PC-3 (cell line): ENCODE measurements at regions not wholly inside any gene's neighbourhood (a gene's known extent, or its start where the extent isn't known, plus 50 kb on each side); places are given as distances from the start of the nearest gene placed in this dataset.

Source experiments
- ATAC-seq: fragments of 200-7000 bp; cut with Tn5 transposase; 2 replicates; pipeline ENCODE4 v1.9.1; 2020; ENCODE audit warnings: mild to moderate bottlenecking, moderate library complexity
- BruUV-seq: library from RNA; stranded (reverse); fragments of 400-500 nt; replicated peaks from 2 replicates; lab custom pipeline; 2021; lab: Mats Ljungman, UMichigan
- CTCF ChIA-PET: fragments of 300-600 bp; sonication (Branson Sonifier 250); formaldehyde crosslinking; loops from one replicate; lab custom pipeline; 2022; ENCODE audit warnings: antibody characterized with exemption; lab: Charles Lee
- POLR2A ChIA-PET: fragments of 300-600 bp; sonication (Branson Sonifier 250); formaldehyde crosslinking; loops from one replicate; lab custom pipeline; 2022; ENCODE audit warnings: antibody characterized with exemption; ENCODE audit not compliant: unreplicated experiment; lab: Charles Lee
- DNase-seq: peaks from one replicate; pipeline ENCODE4 v3.0.0-alpha.2; 2015
- H2AFZ ChIP-seq: fragments of 300-600 bp; sonication (generic); 2 replicates; pipeline ENCODE4 v1.6.0; 2016; ENCODE audit warnings: antibody characterized with exemption, low read length
- H3F3A ChIP-seq: fragments of 300-600 bp; sonication (generic); one replicate; pipeline ENCODE4 v1.6.0; 2017; ENCODE audit warnings: antibody characterized with exemption, low read length, control low read depth, mild to moderate bottlenecking; ENCODE audit not compliant: unreplicated experiment
- H3K27ac ChIP-seq: fragments of 300-600 bp; sonication (generic); 2 replicates; pipeline ENCODE4 v1.5.1; 2016; ENCODE audit warnings: mild to moderate bottlenecking, low read length
- H3K27me3 ChIP-seq: fragments of 300-600 bp; sonication (generic); 2 replicates; pipeline ENCODE4 v1.6.1; 2016; ENCODE audit warnings: low read length, mixed read lengths
- H3K36me3 ChIP-seq: fragments of 300-600 bp; sonication (generic); 2 replicates; pipeline ENCODE4 v1.6.1; 2016; ENCODE audit warnings: low read depth, mixed run types, low read length, mixed read lengths
- H3K4me1 ChIP-seq: fragments of 300-600 bp; sonication (generic); 2 replicates; pipeline ENCODE4 v1.5.1; 2016; ENCODE audit warnings: low read length; ENCODE audit not compliant: insufficient read depth
- H3K4me2 ChIP-seq: fragments of 300-600 bp; sonication (generic); 2 replicates; pipeline ENCODE4 v1.6.0; 2016; ENCODE audit warnings: low read length
- H3K4me3 ChIP-seq: fragments of 300-600 bp; sonication (generic); 2 replicates; pipeline ENCODE4 v1.5.1; 2016; ENCODE audit warnings: mild to moderate bottlenecking, low read length, mixed read lengths
- H3K79me2 ChIP-seq: fragments of 300-600 bp; sonication (generic); 2 replicates; pipeline ENCODE4 v1.6.1; 2017; ENCODE audit warnings: low read length, mixed read lengths
- H3K9ac ChIP-seq: fragments of 300-600 bp; sonication (generic); 2 replicates; pipeline ENCODE4 v1.6.0; 2016; ENCODE audit warnings: mild to moderate bottlenecking, low read length
- H3K9me2 ChIP-seq: fragments of 300-600 bp; sonication (generic); replicated peaks from 2 replicates; pipeline ENCODE4 v1.6.1; 2016; ENCODE audit warnings: mixed run types, low read length, mixed read lengths
- H3K9me3 ChIP-seq: fragments of 300-600 bp; sonication (generic); 2 replicates; pipeline ENCODE4 v1.6.1; 2016; ENCODE audit warnings: low read length, mixed read lengths
- H4K20me1 ChIP-seq: fragments of 300-600 bp; sonication (generic); 2 replicates; pipeline ENCODE4 v1.6.1; 2016; ENCODE audit warnings: low read length, mixed read lengths
- CTCF ChIP-seq: fragments of 300-600 bp; sonication (generic); conservative IDR thresholded peaks from 2 replicates; pipeline ENCODE4 v1.5.1; 2017; ENCODE audit warnings: antibody characterized with exemption, low read depth, mild to moderate bottlenecking, low read length
- EZH2 ChIP-seq: fragments of 300-600 bp; sonication (generic); IDR thresholded peaks from one replicate; pipeline ENCODE4 v1.6.1; 2017; ENCODE audit warnings: antibody characterized with exemption, mild to moderate bottlenecking, low read length; ENCODE audit not compliant: unreplicated experiment
- EZH2phosphoT487 ChIP-seq: fragments of 300-600 bp; sonication (generic); IDR thresholded peaks from 2 replicates; pipeline ENCODE4 v1.6.1; 2018; ENCODE audit warnings: mild to moderate bottlenecking, antibody characterized with exemption, low read length, borderline replicate concordance
- intact Hi-C: fragments of 100-400 bp; cut with micrococcal nuclease; formaldehyde crosslinking; loops from 2 replicates; pipeline ENCODE4 v1.9.0; 2023

- no peaks in the 10 kb centered on the region for H3K9me2 ChIP-seq
- peaks cover 38% of the 10 kb centered on the region for H3K4me1 ChIP-seq
- H3K79me2 ChIP-seq = no peaks in the 10 kb centered on the region
- ATAC-seq = no peak
- no peaks in the 10 kb centered on the region for H4K20me1 ChIP-seq
- H3K9ac ChIP-seq = peak overlapping the region; percentile 73
- no peaks in the 10 kb centered on the region for H3K27me3 ChIP-seq
- TF ChIP-seq CTCF (no peak), EZH2 (no peak), EZH2phosphoT487 (no peak)
- no peak for DNase-seq
- peak overlapping the region; percentile 57 for H3K4me2 ChIP-seq
- peaks cover 11% of the 10 kb centered on the region for H3F3A ChIP-seq
- H3K4me3 ChIP-seq = no peak overlapping the region
- no peak overlapping the region for H2AFZ ChIP-seq
- no peaks in the 10 kb centered on the region for H3K9me3 ChIP-seq
- BruUV-seq = TSS peak; percentile 80
- H3K27ac ChIP-seq = peak overlapping the region; percentile 96
- H3K36me3 ChIP-seq = no peaks in the 10 kb centered on the region
- CTCF ChIA-PET = no interaction called here
- intact Hi-C loops = no loop called here
- POLR2A ChIA-PET = no interaction called here
Observed at GRCh38 chr18:22550861-22551260, 133.1 kb upstream of the CTAGE1 start.

DNA sequence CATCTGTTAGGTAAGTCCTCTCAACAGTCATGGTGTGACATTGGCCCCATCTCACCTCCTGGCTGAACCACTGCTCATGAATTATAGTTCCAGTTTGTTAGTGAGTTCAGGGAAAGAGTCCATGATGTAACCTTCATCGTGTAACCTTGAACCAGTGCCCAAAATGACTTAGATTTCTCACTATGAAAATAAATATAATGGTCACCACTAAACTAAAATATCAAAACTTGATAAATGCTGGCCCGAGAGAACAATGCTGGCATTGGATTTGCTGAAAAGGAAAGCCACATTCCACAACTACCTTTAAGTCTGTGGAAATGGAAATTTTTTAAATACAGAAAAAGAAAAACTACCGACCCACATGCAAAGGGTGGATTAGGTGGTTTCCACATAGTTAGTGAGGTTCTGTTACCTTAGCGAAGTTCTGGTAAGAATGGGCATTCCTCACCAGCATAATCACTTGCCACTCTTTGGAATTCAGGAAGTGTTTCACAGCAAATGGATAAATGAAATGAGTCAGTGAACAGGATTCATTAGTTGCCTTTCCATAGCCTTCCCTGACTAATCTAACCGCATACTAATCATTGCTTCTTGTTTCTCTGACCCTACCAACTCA, 133.9 kb upstream of the CTAGE1 start:
- no peaks in the 10 kb centered on the region for H3K27me3 ChIP-seq
- H2AFZ ChIP-seq = no peak overlapping the region
- H3K36me3 ChIP-seq = no peaks in the 10 kb centered on the region
- ChIA-PET POLR2A (no interaction called here), CTCF (no interaction called here)
- peaks cover 11% of the 10 kb centered on the region for H3F3A ChIP-seq
- intact Hi-C loops = loop anchor here (1.0 kb wide), 1 partner anchor 83 kb away; no protein-coding TSS in a partner anchor
- H3K27ac ChIP-seq = peak overlapping the region; percentile 96
- TSS peak; percentile 90 for BruUV-seq
- no peaks in the 10 kb centered on the region for H3K79me2 ChIP-seq
- peaks cover 45% of the 10 kb centered on the region for H3K4me1 ChIP-seq
- H4K20me1 ChIP-seq = no peaks in the 10 kb centered on the region
- peak overlapping the region; percentile 57 for H3K4me2 ChIP-seq
- TF ChIP-seq EZH2 (no peak), CTCF (no peak), EZH2phosphoT487 (no peak)
- ATAC-seq = peak; percentile 85
- no peaks in the 10 kb centered on the region for H3K9me2 ChIP-seq
- H3K4me3 ChIP-seq = peak overlapping the region; percentile 10; the same call in 1 of the 2 replicates
- peak; percentile 95 for DNase-seq
- peak overlapping the region; percentile 73 for H3K9ac ChIP-seq
- H3K9me3 ChIP-seq = no peaks in the 10 kb centered on the region

- POLR2A ChIA-PET = no interaction called here
- Histone ChIP-seq H3K27ac (peak overlapping the region; percentile 96), H3K27me3 (no peaks in the 10 kb centered on the region), H3K9me3 (no peaks in the 10 kb centered on the region), H3K9me2 (no peaks in the 10 kb centered on the region), H3F3A (peaks cover 11% of the 10 kb centered on the region), H3K36me3 (no peaks in the 10 kb centered on the region), H3K79me2 (no peaks in the 10 kb centered on the region), H3K4me1 (peaks cover 50% of the 10 kb centered on the region), H3K4me2 (0 out of 2 replicates have a peak overlapping the region, but pooled peaks have one; percentile 5), H3K4me3 (no peak overlapping the region), H4K20me1 (no peaks in the 10 kb centered on the region), H3K9ac (peak overlapping the region; percentile 40), H2AFZ (no peak overlapping the region)
- ATAC-seq (peak; percentile 17; the same call in 1 of the 2 replicates), DNase-seq (peak; percentile 59)
- BruUV-seq = no TSS peak
- intact Hi-C loops = loop anchor here (1.0 kb wide), 1 partner anchor 84 kb away; no protein-coding TSS in a partner anchor
- CTCF ChIA-PET = no interaction called here
- TF ChIP-seq EZH2 = no peak
- no peak for TF ChIP-seq CTCF
Observed at GRCh38 chr18:22552254-22552653, 134.5 kb upstream of the CTAGE1 start.
